H9 (cell line): ENCODE measurements at regions not wholly inside any gene's neighbourhood (a gene's known extent, or its start where the extent isn't known, plus 50 kb on each side); places are given as distances from the start of the nearest gene placed in this dataset.

Experiments used
- DNase-seq: peaks from one replicate; pipeline ENCODE4 v3.0.0-alpha.2; 2017
- H2AFZ ChIP-seq: one replicate; pipeline ENCODE4 v1.6.1; 2013; ENCODE audit warnings: mild to moderate bottlenecking, low read length, control low read depth, moderate library complexity
- H2AK5ac ChIP-seq: 2 replicates; pipeline ENCODE4 v1.6.1; 2013; ENCODE audit warnings: low read length, control low read depth, mixed read lengths; ENCODE audit not compliant: insufficient read length
- H2BK120ac ChIP-seq: one replicate; pipeline ENCODE4 v1.6.1; 2013; ENCODE audit warnings: low read depth, mild to moderate bottlenecking, low read length, control low read depth, inconsistent platforms; ENCODE audit not compliant: poor library complexity, severe bottlenecking
- H2BK12ac ChIP-seq: 2 replicates; pipeline ENCODE4 v1.6.1; 2013; ENCODE audit warnings: low read length, control low read depth, mixed read lengths, low read depth; ENCODE audit not compliant: insufficient read length
- H2BK15ac ChIP-seq: 2 replicates; pipeline ENCODE4 v1.6.1; 2013; ENCODE audit warnings: low read depth, low read length, control low read depth
- H2BK20ac ChIP-seq: one replicate; pipeline ENCODE4 v1.6.1; 2013; ENCODE audit warnings: low read depth, mild to moderate bottlenecking, low read length, control low read depth, inconsistent platforms; ENCODE audit not compliant: poor library complexity, severe bottlenecking
- H2BK5ac ChIP-seq: 2 replicates; pipeline ENCODE4 v1.6.1; 2013; ENCODE audit warnings: low read length, control low read depth, mixed read lengths; ENCODE audit not compliant: insufficient read length
- H3K14ac ChIP-seq: 2 replicates; pipeline ENCODE4 v1.6.1; 2013; ENCODE audit warnings: low read length, control low read depth; ENCODE audit not compliant: insufficient read depth
- H3K18ac ChIP-seq: 2 replicates; pipeline ENCODE4 v1.6.1; 2013; ENCODE audit warnings: low read depth, mild to moderate bottlenecking, mixed read lengths, low read length, control low read depth; ENCODE audit not compliant: insufficient read length
- H3K23ac ChIP-seq: 2 replicates; pipeline ENCODE4 v1.6.1; 2013; ENCODE audit warnings: low read length, control low read depth, mixed read lengths, low read depth; ENCODE audit not compliant: insufficient read length
- H3K23me2 ChIP-seq: 2 replicates; pipeline ENCODE4 v1.6.1; 2013; ENCODE audit warnings: low read depth, mild to moderate bottlenecking, mixed read lengths, low read length, control low read depth; ENCODE audit not compliant: insufficient read length, poor library complexity, severe bottlenecking
- H3K27ac ChIP-seq: 2 replicates; pipeline ENCODE4 v1.5.1; 2013; ENCODE audit warnings: low read length, control low read depth, mixed read lengths, low read depth; ENCODE audit not compliant: insufficient read length
- H3K27me3 ChIP-seq: 2 replicates; pipeline ENCODE4 v1.6.1; 2013; ENCODE audit warnings: low read length, control low read depth, inconsistent platforms; ENCODE audit not compliant: insufficient read depth
- H3K4ac ChIP-seq: 2 replicates; pipeline ENCODE4 v1.6.1; 2013; ENCODE audit warnings: low read depth, mild to moderate bottlenecking, control low read depth, inconsistent platforms, low read length, moderate library complexity
- H3K4me1 ChIP-seq: 2 replicates; pipeline ENCODE4 v1.6.1; 2013; ENCODE audit warnings: low read length, control low read depth, inconsistent platforms; ENCODE audit not compliant: insufficient read depth
- H3K4me2 ChIP-seq: 2 replicates; pipeline ENCODE4 v1.6.1; 2013; ENCODE audit warnings: low read length, control low read depth, mixed read lengths; ENCODE audit not compliant: insufficient read length, insufficient read depth
- H3K56ac ChIP-seq: 2 replicates; pipeline ENCODE4 v1.6.1; 2013; ENCODE audit warnings: low read depth, mild to moderate bottlenecking, mixed read lengths, low read length, control low read depth; ENCODE audit not compliant: insufficient read length
- H3K79me1 ChIP-seq: 2 replicates; pipeline ENCODE4 v1.6.1; 2013; ENCODE audit warnings: low read depth, mild to moderate bottlenecking, moderate library complexity, low read length, control low read depth, inconsistent platforms; ENCODE audit not compliant: insufficient read depth, poor library complexity, severe bottlenecking
- H3K79me2 ChIP-seq: 2 replicates; pipeline ENCODE4 v1.6.1; 2013; ENCODE audit warnings: low read length, control low read depth, inconsistent platforms; ENCODE audit not compliant: insufficient read depth
- H3K9ac ChIP-seq: 2 replicates; pipeline ENCODE4 v1.6.1; 2013; ENCODE audit warnings: low read length, control low read depth, mixed read lengths; ENCODE audit not compliant: insufficient read length; ENCODE audit errors: extremely low read depth
- H3K9me3 ChIP-seq: one replicate; pipeline ENCODE4 v1.6.1; 2013; ENCODE audit warnings: low read depth, low read length, inconsistent platforms; ENCODE audit not compliant: control insufficient read depth
- H3T11ph ChIP-seq: one replicate; pipeline ENCODE4 v1.6.1; 2013; ENCODE audit warnings: mild to moderate bottlenecking, low read length, control low read depth, inconsistent platforms
- H4K20me1 ChIP-seq: one replicate; pipeline ENCODE4 v1.6.1; 2013; ENCODE audit not compliant: control insufficient read depth, insufficient read length, insufficient read depth
- H4K5ac ChIP-seq: 2 replicates; pipeline ENCODE4 v1.6.1; 2013; ENCODE audit warnings: low read depth, mild to moderate bottlenecking, mixed read lengths, low read length, control low read depth; ENCODE audit not compliant: insufficient read length
- H4K8ac ChIP-seq: replicated peaks from 2 replicates; pipeline ENCODE4 v1.6.1; 2013; ENCODE audit warnings: low read length, control low read depth, mixed read lengths, low read depth; ENCODE audit not compliant: insufficient read length
- H4K91ac ChIP-seq: 2 replicates; pipeline ENCODE4 v1.6.1; 2013; ENCODE audit warnings: low read depth, mild to moderate bottlenecking, moderate library complexity, mixed read lengths, low read length, control low read depth; ENCODE audit not compliant: insufficient read length
- H3K27ac Mint-ChIP-seq, 3 experiments: 2 replicates in 2 of 3; 3 replicates in 1 of 3; pipeline ENCODE4 v1.8.0; 2020 to 2021; ENCODE audit warnings: mixed read lengths in 3 of 3, mild to moderate bottlenecking in 1 of 3, moderate library complexity in 1 of 3
- H3K27me3 Mint-ChIP-seq: 2 replicates; pipeline ENCODE4 v1.8.0; 2021; ENCODE audit warnings: low read depth, mild to moderate bottlenecking, moderate library complexity, mixed read lengths
- H3K36me3 Mint-ChIP-seq, 3 experiments: 2 replicates in 2 of 3; 3 replicates in 1 of 3; pipeline ENCODE4 v1.8.0; 2020 to 2021; ENCODE audit warnings: low read depth in 3 of 3, mixed read lengths in 3 of 3; ENCODE audit not compliant: insufficient read depth in 1 of 3
- H3K4me1 Mint-ChIP-seq, 2 experiments: 2 replicates each; pipeline ENCODE4 v1.8.0; 2020; ENCODE audit warnings: mixed read lengths in 2 of 2
- H3K4me3 Mint-ChIP-seq, 2 experiments: 2 replicates in 1 of 2; 3 replicates in 1 of 2; pipeline ENCODE4 v1.8.0; 2020 to 2021; ENCODE audit warnings: mild to moderate bottlenecking in 2 of 2, mixed read lengths in 2 of 2, moderate library complexity in 1 of 2
- H3K9me3 Mint-ChIP-seq, 2 experiments: 2 replicates in 1 of 2; 3 replicates in 1 of 2; pipeline ENCODE4 v1.8.0; 2020; ENCODE audit warnings: mild to moderate bottlenecking in 2 of 2, mixed read lengths in 2 of 2, moderate library complexity in 1 of 2
- WGBS: extraction: QIAGEN DNeasy Blood & Tissue Kit; methylation state at CpG from one replicate; pipeline ENCODE4 v1.1.7; 2013; ENCODE audit warnings: missing lambda C conversion rate, low lambda C conversion rate, mixed read lengths; ENCODE audit not compliant: insufficient read length; ENCODE audit errors: extremely low coverage; 5-methylcytosine and 5-hydroxymethylcytosine counted together
- TF ChIP-seq, protein P1 (sequence below): fragments of 200-600 bp; sonication (generic); conservative IDR thresholded peaks from 3 replicates; pipeline ENCODE4 v1.8.0; 2021; ENCODE audit warnings: antibody characterized with exemption, mild to moderate bottlenecking

GRCh38 chr2:153347818-153348495 is 130.6 kb downstream of the RPRM start:
- Histone ChIP-seq H4K20me1 (no peaks in the 10 kb centered on the region), H2BK20ac (no peak overlapping the region), H3K23ac (no peak overlapping the region), H2BK5ac (no peak overlapping the region), H4K8ac (no peak overlapping the region), H3K23me2 (no peaks in the 10 kb centered on the region), H2AFZ (no peak overlapping the region), H3K4me1 (no peaks in the 10 kb centered on the region), H3K79me1 (no peaks in the 10 kb centered on the region), H3K4ac (no peak overlapping the region), H3K9me3 (no peaks in the 10 kb centered on the region), H3K27me3 (no peaks in the 10 kb centered on the region), H2BK120ac (no peak overlapping the region), H2BK12ac (no peak overlapping the region), H3K18ac (no peak overlapping the region), H4K5ac (no peak overlapping the region), H2BK15ac (no peak overlapping the region), H4K91ac (no peak overlapping the region), H3K14ac (no peak overlapping the region), H3K56ac (no peak overlapping the region), H3K27ac (no peak overlapping the region), H2AK5ac (no peak overlapping the region), H3K79me2 (no peaks in the 10 kb centered on the region), H3K9ac (no peak overlapping the region), H3T11ph (no peak overlapping the region), H3K4me2 (no peak overlapping the region)
- H3K4me1 Mint-ChIP-seq, result peaks cover 18% of the 10 kb centered on the region in 2 experiments
- no CpG with 5 or more reads among the region's 2 CpGs for WGBS
- no peaks in the 10 kb centered on the region; the same call in 1 of the 2 replicates for H3K27me3 Mint-ChIP-seq
- peaks cover 6 to 7% of the 10 kb centered on the region in 2 experiments for H3K9me3 Mint-ChIP-seq
- no peak overlapping the region for H3K4me3 Mint-ChIP-seq
- no peak for DNase-seq
- TF ChIP-seq, protein P1, sequence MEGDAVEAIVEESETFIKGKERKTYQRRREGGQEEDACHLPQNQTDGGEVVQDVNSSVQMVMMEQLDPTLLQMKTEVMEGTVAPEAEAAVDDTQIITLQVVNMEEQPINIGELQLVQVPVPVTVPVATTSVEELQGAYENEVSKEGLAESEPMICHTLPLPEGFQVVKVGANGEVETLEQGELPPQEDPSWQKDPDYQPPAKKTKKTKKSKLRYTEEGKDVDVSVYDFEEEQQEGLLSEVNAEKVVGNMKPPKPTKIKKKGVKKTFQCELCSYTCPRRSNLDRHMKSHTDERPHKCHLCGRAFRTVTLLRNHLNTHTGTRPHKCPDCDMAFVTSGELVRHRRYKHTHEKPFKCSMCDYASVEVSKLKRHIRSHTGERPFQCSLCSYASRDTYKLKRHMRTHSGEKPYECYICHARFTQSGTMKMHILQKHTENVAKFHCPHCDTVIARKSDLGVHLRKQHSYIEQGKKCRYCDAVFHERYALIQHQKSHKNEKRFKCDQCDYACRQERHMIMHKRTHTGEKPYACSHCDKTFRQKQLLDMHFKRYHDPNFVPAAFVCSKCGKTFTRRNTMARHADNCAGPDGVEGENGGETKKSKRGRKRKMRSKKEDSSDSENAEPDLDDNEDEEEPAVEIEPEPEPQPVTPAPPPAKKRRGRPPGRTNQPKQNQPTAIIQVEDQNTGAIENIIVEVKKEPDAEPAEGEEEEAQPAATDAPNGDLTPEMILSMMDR, result no peak
- peaks cover 1 to 4% (median 3%) of the 10 kb centered on the region in 3 experiments; a peak in 4 of 7 replicates for H3K36me3 Mint-ChIP-seq
- H3K27ac Mint-ChIP-seq, result no peak overlapping the region
